H9 (cell line): ENCODE measurements at regions not wholly inside any gene's neighbourhood (a gene's known extent, or its start where the extent isn't known, plus 50 kb on each side); places are given as distances from the start of the nearest gene placed in this dataset.

Experiments used
- DNase-seq: peaks from one replicate; pipeline ENCODE4 v3.0.0-alpha.2; 2017
- H2AFZ ChIP-seq: one replicate; pipeline ENCODE4 v1.6.1; 2013; ENCODE audit warnings: mild to moderate bottlenecking, low read length, control low read depth, moderate library complexity
- H2AK5ac ChIP-seq: 2 replicates; pipeline ENCODE4 v1.6.1; 2013; ENCODE audit warnings: low read length, control low read depth, mixed read lengths; ENCODE audit not compliant: insufficient read length
- H2BK120ac ChIP-seq: one replicate; pipeline ENCODE4 v1.6.1; 2013; ENCODE audit warnings: low read depth, mild to moderate bottlenecking, low read length, control low read depth, inconsistent platforms; ENCODE audit not compliant: poor library complexity, severe bottlenecking
- H2BK12ac ChIP-seq: 2 replicates; pipeline ENCODE4 v1.6.1; 2013; ENCODE audit warnings: low read length, control low read depth, mixed read lengths, low read depth; ENCODE audit not compliant: insufficient read length
- H2BK15ac ChIP-seq: 2 replicates; pipeline ENCODE4 v1.6.1; 2013; ENCODE audit warnings: low read depth, low read length, control low read depth
- H2BK20ac ChIP-seq: one replicate; pipeline ENCODE4 v1.6.1; 2013; ENCODE audit warnings: low read depth, mild to moderate bottlenecking, low read length, control low read depth, inconsistent platforms; ENCODE audit not compliant: poor library complexity, severe bottlenecking
- H2BK5ac ChIP-seq: 2 replicates; pipeline ENCODE4 v1.6.1; 2013; ENCODE audit warnings: low read length, control low read depth, mixed read lengths; ENCODE audit not compliant: insufficient read length
- H3K14ac ChIP-seq: 2 replicates; pipeline ENCODE4 v1.6.1; 2013; ENCODE audit warnings: low read length, control low read depth; ENCODE audit not compliant: insufficient read depth
- H3K18ac ChIP-seq: 2 replicates; pipeline ENCODE4 v1.6.1; 2013; ENCODE audit warnings: low read depth, mild to moderate bottlenecking, mixed read lengths, low read length, control low read depth; ENCODE audit not compliant: insufficient read length
- H3K23ac ChIP-seq: 2 replicates; pipeline ENCODE4 v1.6.1; 2013; ENCODE audit warnings: low read length, control low read depth, mixed read lengths, low read depth; ENCODE audit not compliant: insufficient read length
- H3K23me2 ChIP-seq: 2 replicates; pipeline ENCODE4 v1.6.1; 2013; ENCODE audit warnings: low read depth, mild to moderate bottlenecking, mixed read lengths, low read length, control low read depth; ENCODE audit not compliant: insufficient read length, poor library complexity, severe bottlenecking
- H3K27ac ChIP-seq: 2 replicates; pipeline ENCODE4 v1.5.1; 2013; ENCODE audit warnings: low read length, control low read depth, mixed read lengths, low read depth; ENCODE audit not compliant: insufficient read length
- H3K27me3 ChIP-seq: 2 replicates; pipeline ENCODE4 v1.6.1; 2013; ENCODE audit warnings: low read length, control low read depth, inconsistent platforms; ENCODE audit not compliant: insufficient read depth
- H3K4ac ChIP-seq: 2 replicates; pipeline ENCODE4 v1.6.1; 2013; ENCODE audit warnings: low read depth, mild to moderate bottlenecking, control low read depth, inconsistent platforms, low read length, moderate library complexity
- H3K4me1 ChIP-seq: 2 replicates; pipeline ENCODE4 v1.6.1; 2013; ENCODE audit warnings: low read length, control low read depth, inconsistent platforms; ENCODE audit not compliant: insufficient read depth
- H3K4me2 ChIP-seq: 2 replicates; pipeline ENCODE4 v1.6.1; 2013; ENCODE audit warnings: low read length, control low read depth, mixed read lengths; ENCODE audit not compliant: insufficient read length, insufficient read depth
- H3K56ac ChIP-seq: 2 replicates; pipeline ENCODE4 v1.6.1; 2013; ENCODE audit warnings: low read depth, mild to moderate bottlenecking, mixed read lengths, low read length, control low read depth; ENCODE audit not compliant: insufficient read length
- H3K79me1 ChIP-seq: 2 replicates; pipeline ENCODE4 v1.6.1; 2013; ENCODE audit warnings: low read depth, mild to moderate bottlenecking, moderate library complexity, low read length, control low read depth, inconsistent platforms; ENCODE audit not compliant: insufficient read depth, poor library complexity, severe bottlenecking
- H3K79me2 ChIP-seq: 2 replicates; pipeline ENCODE4 v1.6.1; 2013; ENCODE audit warnings: low read length, control low read depth, inconsistent platforms; ENCODE audit not compliant: insufficient read depth
- H3K9ac ChIP-seq: 2 replicates; pipeline ENCODE4 v1.6.1; 2013; ENCODE audit warnings: low read length, control low read depth, mixed read lengths; ENCODE audit not compliant: insufficient read length; ENCODE audit errors: extremely low read depth
- H3K9me3 ChIP-seq: one replicate; pipeline ENCODE4 v1.6.1; 2013; ENCODE audit warnings: low read depth, low read length, inconsistent platforms; ENCODE audit not compliant: control insufficient read depth
- H3T11ph ChIP-seq: one replicate; pipeline ENCODE4 v1.6.1; 2013; ENCODE audit warnings: mild to moderate bottlenecking, low read length, control low read depth, inconsistent platforms
- H4K20me1 ChIP-seq: one replicate; pipeline ENCODE4 v1.6.1; 2013; ENCODE audit not compliant: control insufficient read depth, insufficient read length, insufficient read depth
- H4K5ac ChIP-seq: 2 replicates; pipeline ENCODE4 v1.6.1; 2013; ENCODE audit warnings: low read depth, mild to moderate bottlenecking, mixed read lengths, low read length, control low read depth; ENCODE audit not compliant: insufficient read length
- H4K8ac ChIP-seq: replicated peaks from 2 replicates; pipeline ENCODE4 v1.6.1; 2013; ENCODE audit warnings: low read length, control low read depth, mixed read lengths, low read depth; ENCODE audit not compliant: insufficient read length
- H4K91ac ChIP-seq: 2 replicates; pipeline ENCODE4 v1.6.1; 2013; ENCODE audit warnings: low read depth, mild to moderate bottlenecking, moderate library complexity, mixed read lengths, low read length, control low read depth; ENCODE audit not compliant: insufficient read length
- H3K27ac Mint-ChIP-seq, 3 experiments: 2 replicates in 2 of 3; 3 replicates in 1 of 3; pipeline ENCODE4 v1.8.0; 2020 to 2021; ENCODE audit warnings: mixed read lengths in 3 of 3, mild to moderate bottlenecking in 1 of 3, moderate library complexity in 1 of 3
- H3K27me3 Mint-ChIP-seq: 2 replicates; pipeline ENCODE4 v1.8.0; 2021; ENCODE audit warnings: low read depth, mild to moderate bottlenecking, moderate library complexity, mixed read lengths
- H3K36me3 Mint-ChIP-seq, 3 experiments: 2 replicates in 2 of 3; 3 replicates in 1 of 3; pipeline ENCODE4 v1.8.0; 2020 to 2021; ENCODE audit warnings: low read depth in 3 of 3, mixed read lengths in 3 of 3; ENCODE audit not compliant: insufficient read depth in 1 of 3
- H3K4me1 Mint-ChIP-seq, 2 experiments: 2 replicates each; pipeline ENCODE4 v1.8.0; 2020; ENCODE audit warnings: mixed read lengths in 2 of 2
- H3K4me3 Mint-ChIP-seq, 2 experiments: 2 replicates in 1 of 2; 3 replicates in 1 of 2; pipeline ENCODE4 v1.8.0; 2020 to 2021; ENCODE audit warnings: mild to moderate bottlenecking in 2 of 2, mixed read lengths in 2 of 2, moderate library complexity in 1 of 2
- H3K9me3 Mint-ChIP-seq, 2 experiments: 2 replicates in 1 of 2; 3 replicates in 1 of 2; pipeline ENCODE4 v1.8.0; 2020; ENCODE audit warnings: mild to moderate bottlenecking in 2 of 2, mixed read lengths in 2 of 2, moderate library complexity in 1 of 2
- CTCF ChIP-seq: fragments of 200-600 bp; sonication (generic); conservative IDR thresholded peaks from 3 replicates; pipeline ENCODE4 v1.8.0; 2021; ENCODE audit warnings: antibody characterized with exemption, mild to moderate bottlenecking
- WGBS: extraction: QIAGEN DNeasy Blood & Tissue Kit; methylation state at CpG from one replicate; pipeline ENCODE4 v1.1.7; 2013; ENCODE audit warnings: missing lambda C conversion rate, low lambda C conversion rate, mixed read lengths; ENCODE audit not compliant: insufficient read length; ENCODE audit errors: extremely low coverage; 5-methylcytosine and 5-hydroxymethylcytosine counted together

GRCh38 chr14:56055511-56055910 lies 62.7 kb upstream of the PELI2 start:
- no peak for TF ChIP-seq CTCF
- Histone ChIP-seq H2BK20ac (no peak overlapping the region), H3K4me1 (0 out of 2 replicates have a peak, but pooled peaks cover 5% of the 10 kb centered on the region), H2BK120ac (no peak overlapping the region), H3K79me1 (no peaks in the 10 kb centered on the region), H3K14ac (no peak overlapping the region), H3K4me2 (no peak overlapping the region), H3K23ac (no peak overlapping the region), H2AFZ (no peak overlapping the region), H2BK15ac (no peak overlapping the region), H3K27me3 (no peaks in the 10 kb centered on the region), H2BK12ac (no peak overlapping the region), H3K27ac (no peak overlapping the region), H3K4ac (no peak overlapping the region), H3T11ph (no peak overlapping the region), H4K5ac (no peak overlapping the region), H3K9ac (no peak overlapping the region), H3K23me2 (no peaks in the 10 kb centered on the region), H4K20me1 (no peaks in the 10 kb centered on the region), H3K79me2 (0 out of 2 replicates have a peak, but pooled peaks cover 1% of the 10 kb centered on the region), H3K9me3 (no peaks in the 10 kb centered on the region), H2AK5ac (no peak overlapping the region), H3K56ac (no peak overlapping the region), H2BK5ac (no peak overlapping the region), H4K8ac (no peak overlapping the region), H4K91ac (no peak overlapping the region), H3K18ac (no peak overlapping the region)
- Mint-ChIP-seq H3K4me1 (peaks cover 13 to 15% of the 10 kb centered on the region in 2 experiments), H3K27me3 (no peaks in the 10 kb centered on the region), H3K9me3 (no peaks in the 10 kb centered on the region), H3K4me3 (no peak overlapping the region), H3K27ac (no peak overlapping the region), H3K36me3 (no peaks in the 10 kb centered on the region)
- DNase-seq, result no peak
- WGBS, result no CpG with 5 or more reads among the region's 4 CpGs
